HPDE6-E6E7 (cell line): ENCODE measurements at regions not wholly inside any gene's neighbourhood (a gene's known extent, or its start where the extent isn't known, plus 50 kb on each side); places are given as distances from the start of the nearest gene placed in this dataset.
A peak's percentile ranks its signal among the peaks of the same experiment; 100 is the strongest.
"Not testable (repeated sequence)": the region's sequence is repeated elsewhere in the genome, so short reads cannot be mapped to it uniquely, and the experiment has no call there.

Experiments
- DNase-seq: peaks from one replicate; pipeline ENCODE4 v3.0.0; 2011; ENCODE audit warnings: missing footprints; ENCODE audit errors: extremely low spot score

DNA sequence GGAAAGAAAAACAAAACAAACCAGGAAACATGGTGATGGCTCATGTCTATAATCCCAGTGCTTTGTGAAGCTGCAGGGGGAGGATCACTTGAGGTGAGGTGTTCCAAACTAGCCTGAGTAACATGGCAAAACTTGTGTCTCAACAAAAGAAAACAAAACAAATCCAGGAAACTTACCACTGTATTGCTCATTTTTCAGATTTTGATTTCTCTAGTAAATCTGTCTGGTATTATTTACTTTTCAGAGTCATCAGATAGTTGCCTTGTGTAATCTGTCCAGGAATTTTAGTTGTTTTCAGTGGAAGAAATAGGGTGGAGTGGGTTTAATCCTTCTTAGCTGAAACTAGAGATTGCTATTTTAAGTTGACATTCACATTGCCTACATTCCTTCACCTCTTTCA, 91.8 kb upstream of the ALCAM start:
- DNase-seq, result peak; percentile 3

DNA sequence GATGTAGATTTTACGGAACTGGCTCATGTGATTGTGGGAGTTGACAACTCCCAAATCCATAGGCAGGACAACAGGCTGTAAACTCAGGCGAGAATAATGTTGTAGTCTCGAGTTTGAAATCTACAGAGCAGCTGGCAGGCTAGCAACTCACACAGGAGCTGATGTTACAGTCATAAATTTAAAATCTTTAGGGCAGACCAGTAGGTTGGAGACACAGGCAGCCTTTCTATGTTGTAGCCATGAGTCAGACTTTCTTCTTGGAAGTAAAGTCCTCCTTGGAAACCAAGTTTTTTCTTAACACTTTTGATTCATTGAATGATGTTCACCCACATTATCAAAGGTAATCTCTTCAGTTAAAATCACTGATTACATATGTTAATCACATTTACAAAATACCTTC, 89.1 kb upstream of the ALCAM start:
- DNase-seq, result no peak

DNA sequence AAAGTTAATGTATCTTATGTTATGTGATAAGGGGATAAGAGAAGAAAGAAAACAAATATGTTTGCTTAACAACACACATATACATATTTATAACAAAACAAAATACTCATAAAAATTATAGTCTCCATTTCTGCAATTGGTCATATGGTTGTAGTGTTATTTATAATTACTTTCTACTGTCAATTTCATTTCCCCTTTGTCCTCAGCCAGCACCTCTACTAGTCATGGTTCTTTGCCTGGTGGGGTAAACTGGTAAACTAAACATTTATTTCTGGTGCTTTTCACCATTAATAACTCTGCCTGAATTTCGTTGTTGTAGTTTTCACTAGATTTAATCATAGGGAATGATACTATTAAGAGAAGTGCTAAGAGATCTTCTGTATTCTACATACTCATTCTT, 88.0 kb upstream of the ALCAM start:
- DNase-seq, result no peak

DNA sequence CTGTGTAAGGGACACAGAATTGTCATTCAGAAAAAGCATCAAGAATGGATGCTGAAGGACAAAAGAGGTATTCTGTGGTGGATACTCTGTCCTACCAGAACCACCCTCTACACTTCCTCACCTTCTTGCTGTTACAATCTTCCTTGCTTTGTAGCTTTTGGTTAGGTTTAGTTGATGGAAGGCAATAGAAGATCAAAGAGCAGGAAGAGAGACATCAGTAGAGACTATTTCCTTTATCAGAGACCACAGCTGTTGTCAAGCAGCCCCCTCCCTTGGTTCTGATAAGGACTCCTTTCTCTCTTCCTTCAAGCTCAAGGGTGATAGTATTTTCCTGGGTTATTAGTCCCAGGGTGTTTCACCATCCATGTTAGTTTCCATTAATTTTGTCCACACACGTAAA, 84.7 kb upstream of the ALCAM start:
- no peak for DNase-seq

DNA sequence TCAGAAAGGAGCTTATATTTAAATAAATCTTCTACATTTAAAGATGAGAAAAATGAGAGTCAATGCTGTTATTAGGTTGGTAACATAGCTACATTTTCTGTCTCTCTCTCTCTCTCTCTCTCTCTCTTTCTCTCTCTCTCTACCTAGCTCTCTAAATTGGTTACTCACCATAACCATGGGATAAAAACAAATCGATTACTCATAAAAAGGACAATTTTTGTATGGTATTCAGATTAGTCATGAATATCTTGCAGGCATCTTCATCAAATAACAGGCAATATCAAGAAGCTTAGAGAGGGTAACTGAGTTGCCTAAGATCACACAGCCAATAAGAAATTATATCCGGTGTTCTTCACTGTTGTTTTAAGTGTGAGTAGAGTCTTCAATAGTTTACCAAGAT, 81.8 kb upstream of the ALCAM start:
- no peak for DNase-seq

DNA sequence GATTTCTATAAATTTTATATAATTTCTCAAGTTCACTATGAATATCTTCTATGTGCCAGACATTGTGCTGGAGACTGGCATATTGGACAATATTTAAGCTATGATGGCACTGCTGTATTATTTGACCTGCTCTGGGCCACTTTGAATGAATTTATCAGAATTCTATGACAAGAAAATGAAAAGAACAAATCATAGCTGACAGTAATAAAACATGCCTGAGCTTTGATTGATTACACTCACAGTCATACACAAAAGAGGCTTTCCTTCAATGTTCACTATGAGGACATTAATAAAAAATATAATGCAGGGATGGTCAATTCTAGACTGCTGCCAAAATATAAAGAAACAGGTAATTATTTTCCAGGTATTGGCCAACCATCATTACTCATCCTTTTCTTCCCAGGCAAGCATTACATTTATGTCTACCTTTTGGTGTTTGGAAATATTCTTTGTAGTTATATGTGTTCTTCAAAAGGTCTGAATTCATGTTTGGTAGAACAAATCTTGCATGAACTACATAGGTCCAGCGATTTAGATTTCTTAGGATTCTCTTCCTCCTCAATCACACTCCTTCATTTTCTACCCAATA, 81.0 kb upstream of the ALCAM start:
- no peak for DNase-seq

DNA sequence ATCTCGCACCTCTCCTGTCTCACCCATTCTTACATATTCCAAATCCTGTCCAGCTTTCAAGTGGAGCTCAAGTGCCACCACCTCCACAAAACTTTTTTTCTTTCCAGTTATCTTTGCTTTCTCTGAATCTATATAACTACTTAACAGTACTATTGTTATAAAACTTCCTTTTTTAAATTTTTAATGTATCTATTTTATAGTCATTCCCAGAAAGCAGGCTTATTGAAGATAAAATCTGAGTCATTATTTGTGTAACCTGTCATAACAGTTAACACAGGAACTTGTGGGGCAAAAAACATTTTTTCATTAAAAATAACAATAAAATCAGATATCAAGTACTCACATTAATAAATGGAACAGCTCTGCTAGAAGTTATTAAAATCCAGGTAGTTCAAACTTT, 73.3 kb upstream of the ALCAM start:
- no peak for DNase-seq

DNA sequence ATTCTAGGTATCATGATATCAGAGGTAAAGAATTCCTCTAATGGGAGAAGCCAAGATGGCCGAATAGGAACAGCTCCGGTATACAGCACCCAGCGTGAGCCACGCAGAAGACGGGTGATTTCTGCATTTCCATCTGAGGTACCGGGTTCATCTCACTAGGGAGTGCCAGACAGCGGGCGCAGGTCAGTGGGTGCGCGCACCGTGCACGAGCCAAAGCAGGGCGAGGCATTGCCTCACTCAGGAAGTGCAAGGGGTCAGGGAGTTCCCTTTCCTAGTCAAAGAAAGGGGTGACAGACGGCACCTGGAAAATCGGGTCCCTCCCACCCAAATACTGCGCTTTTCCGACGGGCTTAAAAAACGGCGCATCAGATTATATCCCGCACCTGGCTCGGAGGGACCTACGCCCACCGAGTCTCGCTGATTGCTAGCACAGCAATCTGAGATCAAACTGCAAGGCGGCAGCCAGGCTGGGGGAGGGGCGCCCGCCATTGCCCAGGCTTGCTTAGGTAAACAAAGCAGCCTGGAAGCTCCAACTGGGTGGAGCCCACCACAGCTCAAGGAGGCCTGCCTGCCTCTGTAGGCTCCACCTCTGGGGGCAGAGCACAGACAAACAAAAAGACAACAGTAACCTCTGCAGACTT, 70.4 kb upstream of the ALCAM start:
- not testable (repeated sequence) for DNase-seq

DNA sequence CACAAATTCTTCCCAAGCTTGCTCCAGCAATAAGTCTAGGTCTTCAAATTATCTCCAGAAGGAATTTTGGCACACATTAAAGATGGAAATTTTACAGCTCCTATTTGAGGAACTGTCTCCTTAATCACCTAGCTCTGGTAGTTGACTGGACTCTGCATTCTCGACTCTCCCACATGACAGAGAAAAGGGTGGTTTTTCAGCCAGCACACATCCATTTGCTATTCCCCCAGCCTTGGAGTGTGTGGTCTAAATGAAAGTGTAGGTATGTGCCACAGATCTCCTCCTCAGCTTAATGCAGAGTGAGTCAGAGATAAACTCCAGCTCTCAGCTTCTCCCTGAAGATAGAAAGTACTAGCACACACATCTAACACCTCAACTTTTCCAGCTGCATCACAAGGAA, 62.2 kb upstream of the ALCAM start:
- DNase-seq, result no peak

DNA sequence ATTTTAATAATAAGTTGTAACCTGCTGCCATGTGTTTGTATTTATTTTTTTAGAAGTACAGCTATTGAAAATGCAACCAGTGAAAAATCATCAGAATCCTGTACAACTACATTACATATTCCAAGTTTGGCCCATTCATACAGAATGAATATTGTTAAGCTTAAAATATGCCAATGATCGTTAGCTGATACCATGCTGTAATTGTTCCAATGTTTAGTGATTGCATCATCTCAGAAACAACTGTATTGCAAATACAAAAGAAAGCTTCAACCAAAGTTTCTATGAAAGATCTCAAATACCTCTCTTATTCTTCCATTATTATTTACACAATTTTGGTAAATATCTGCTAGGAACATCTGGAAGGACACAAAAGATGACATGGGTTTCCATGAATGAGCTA, 51.6 kb upstream of the ALCAM start:
- no peak for DNase-seq

DNA sequence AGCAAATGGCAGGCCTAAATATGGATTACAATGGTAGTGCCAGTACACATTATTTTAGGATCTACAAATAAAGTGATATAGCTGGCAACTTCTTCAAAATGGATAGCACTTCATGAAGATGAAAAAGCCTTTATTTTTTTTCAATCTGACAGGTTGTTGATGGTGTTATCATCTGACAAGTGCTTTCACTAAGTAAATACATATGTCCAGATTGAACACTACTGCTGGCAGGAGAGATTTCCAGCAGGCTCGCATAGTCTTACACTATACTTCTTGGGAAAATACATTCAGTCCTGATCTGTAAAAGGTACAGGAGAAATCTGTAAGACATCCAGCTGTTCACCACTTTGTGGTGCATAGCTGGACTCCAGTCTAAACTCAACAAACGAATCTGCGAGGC, 50.9 kb upstream of the ALCAM start:
- DNase-seq, result no peak

DNA sequence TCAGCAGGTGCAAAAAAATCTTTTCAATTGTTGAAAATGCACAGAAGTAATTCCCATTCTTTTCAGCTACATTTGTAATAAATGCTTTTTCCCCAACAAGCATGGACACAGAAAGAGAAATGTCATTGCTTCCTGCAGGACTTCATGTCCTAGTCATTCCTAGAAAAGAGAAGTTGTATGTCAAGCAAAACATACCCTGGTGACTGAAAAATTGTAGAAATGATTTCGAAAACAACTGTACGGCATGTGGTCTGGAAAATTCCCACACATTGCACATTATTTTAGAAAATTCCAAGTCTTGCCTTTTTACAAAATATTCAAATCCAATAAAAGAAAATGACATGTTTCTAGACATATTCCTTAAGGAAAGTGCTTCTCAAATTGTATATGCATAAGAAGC, 50.4 kb upstream of the ALCAM start:
- DNase-seq, result no peak
